ENCODE measurements at regions not wholly inside any gene's neighbourhood (a gene's known extent, or its start where the extent isn't known, plus 50 kb on each side); places are given as distances from the start of the nearest gene placed in this dataset.

DNA sequence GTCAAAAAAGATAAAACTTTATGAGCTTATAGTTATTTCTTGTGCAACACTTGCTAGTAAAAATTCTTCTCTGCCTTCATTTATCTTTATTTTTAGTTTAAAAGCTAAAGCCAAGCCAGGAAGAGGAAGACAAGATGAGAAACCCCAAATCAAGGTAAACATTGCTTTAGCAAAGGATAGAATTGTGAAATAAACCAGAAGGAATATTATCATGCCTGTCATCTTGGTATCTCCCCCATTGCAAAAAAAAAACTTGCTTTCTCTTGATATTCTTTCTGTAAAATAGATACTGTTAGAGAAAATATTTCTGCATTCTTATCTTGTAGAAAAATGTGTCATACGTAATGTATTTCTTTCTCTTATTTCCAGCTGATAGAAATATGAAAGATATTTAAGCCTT, 432.8 kb downstream of the GJA1 start:
- TF ChIP-seq CTCF (conservative IDR thresholded peaks at IDR 0.05; ENCODE audit: low read depth, low read length): no peak
- no peak for DNase-seq (ENCODE audit: low read depth)
- H3K4me3 ChIP-seq (ENCODE audit: low read length): no peak overlapping the region

- H3K4me3 ChIP-seq (ENCODE audit: low read length): no peak overlapping the region
- no peak for TF ChIP-seq CTCF (conservative IDR thresholded peaks at IDR 0.05; ENCODE audit: low read depth, low read length)
- DNase-seq (ENCODE audit: low read depth): no peak
Observed at GRCh38 chr6:121873595-121873994, 438.1 kb downstream of the GJA1 start.

DNA sequence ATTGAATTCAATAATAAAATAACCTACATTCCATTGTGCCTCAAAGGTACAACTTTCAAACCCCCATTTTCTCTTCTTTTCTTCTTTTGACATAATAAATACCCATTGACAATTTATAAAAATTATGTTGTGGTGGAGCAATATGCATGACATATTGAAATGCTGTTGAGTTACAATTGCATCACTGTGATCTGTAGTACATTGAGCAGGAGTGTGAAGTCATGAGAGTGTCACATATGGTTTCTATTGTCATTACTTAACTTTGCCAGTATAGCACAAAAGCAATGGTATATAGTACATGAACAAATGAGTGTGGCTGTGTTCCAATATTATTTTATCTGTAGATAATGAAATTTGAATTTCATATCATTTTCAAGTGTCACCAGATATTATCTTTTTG, 441.3 kb downstream of the GJA1 start:
- no peak for DNase-seq (ENCODE audit: low read depth)
- no peak for TF ChIP-seq CTCF (conservative IDR thresholded peaks at IDR 0.05; ENCODE audit: low read depth, low read length)
- no peak overlapping the region for H3K4me3 ChIP-seq (ENCODE audit: low read length)

DNA sequence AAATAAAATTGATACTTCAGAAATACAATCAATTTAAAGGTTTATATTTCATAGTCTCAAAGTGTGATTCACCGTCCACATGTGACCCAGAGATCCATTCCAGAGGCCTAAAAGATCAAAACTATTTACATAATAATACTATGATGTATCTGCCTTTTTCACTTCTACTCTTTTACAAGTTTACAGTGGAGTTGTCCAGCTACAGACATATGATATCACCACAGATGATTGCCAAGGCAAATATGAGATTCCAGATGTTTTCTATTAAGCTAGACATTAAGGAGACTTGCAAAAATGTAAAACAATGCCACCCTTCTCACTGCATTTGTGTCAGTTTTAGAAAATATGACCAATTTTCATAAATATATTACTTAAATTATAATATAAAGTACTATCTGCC, 443.7 kb downstream of the GJA1 start:
- no peak for TF ChIP-seq CTCF (conservative IDR thresholded peaks at IDR 0.05; ENCODE audit: low read depth, low read length)
- no peak for DNase-seq (ENCODE audit: low read depth)
- no peak overlapping the region for H3K4me3 ChIP-seq (ENCODE audit: low read length)

DNA sequence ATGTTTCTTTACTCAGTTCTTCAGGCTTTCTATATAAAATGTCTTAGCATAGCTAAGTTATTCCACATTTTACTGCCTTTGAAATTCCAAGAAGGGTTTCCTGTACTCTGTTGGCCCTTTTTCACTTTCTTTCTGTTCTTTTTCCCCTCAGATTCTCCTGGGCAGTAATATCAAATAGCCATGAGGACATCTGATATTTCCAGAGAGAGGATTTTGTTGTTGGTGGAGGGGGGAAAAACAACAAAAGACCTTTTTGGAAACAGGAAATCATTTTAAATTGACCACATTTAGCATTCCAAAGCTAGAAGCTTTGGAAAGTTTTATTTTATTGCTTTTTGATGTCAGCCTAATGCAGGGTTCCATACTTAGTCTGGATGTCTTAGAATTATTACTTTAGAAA, 445.4 kb downstream of the GJA1 start:
- no peak for TF ChIP-seq CTCF (conservative IDR thresholded peaks at IDR 0.05; ENCODE audit: low read depth, low read length)
- no peak overlapping the region for H3K4me3 ChIP-seq (ENCODE audit: low read length)
- no peak for DNase-seq (ENCODE audit: low read depth)

DNA sequence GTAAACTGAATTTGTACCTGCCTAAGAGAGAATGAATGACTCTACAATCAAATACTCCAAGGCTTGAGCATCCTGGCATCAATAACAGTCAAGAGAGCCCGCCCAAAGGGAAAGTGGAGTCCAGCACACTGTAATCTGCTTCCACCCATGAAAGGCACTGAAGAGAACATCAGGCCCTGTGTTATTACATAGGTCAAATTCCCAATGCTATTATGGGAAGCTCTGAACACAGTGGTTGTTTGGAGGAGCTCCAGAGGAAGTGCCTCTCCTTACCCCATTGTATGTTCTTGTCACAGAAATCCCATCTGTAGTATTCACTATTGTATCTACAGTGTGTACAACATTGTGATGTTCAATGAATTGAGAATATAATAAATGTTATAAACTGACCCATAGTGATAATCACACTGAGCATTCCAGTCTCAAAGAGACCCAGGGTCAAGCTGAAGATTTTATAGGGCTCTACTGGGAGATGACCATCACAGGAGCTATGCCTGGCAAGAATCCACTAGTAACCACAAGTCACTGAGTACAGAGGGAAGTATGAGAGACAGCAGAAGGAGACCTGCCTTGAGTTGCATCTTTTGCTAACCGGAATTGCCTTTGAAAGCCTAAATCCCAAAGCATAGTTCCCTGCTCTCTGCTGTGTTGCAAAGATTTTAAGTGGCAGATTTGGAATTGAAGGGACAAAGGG, 446.7 kb downstream of the GJA1 start:
- no peak overlapping the region for H3K4me3 ChIP-seq (ENCODE audit: low read length)
- TF ChIP-seq CTCF (conservative IDR thresholded peaks at IDR 0.05; ENCODE audit: low read depth, low read length): no peak
- no peak for DNase-seq (ENCODE audit: low read depth)

GRCh38 chr6:121884091-121884490, 448.6 kb downstream of the GJA1 start:
- no peak for DNase-seq (ENCODE audit: low read depth)
- no peak overlapping the region for H3K4me3 ChIP-seq (ENCODE audit: low read length)
- TF ChIP-seq CTCF (conservative IDR thresholded peaks at IDR 0.05; ENCODE audit: low read depth, low read length): no peak
